Mammary epithelial cell (primary cell): ENCODE measurements at regions not wholly inside any gene's neighbourhood (a gene's known extent, or its start where the extent isn't known, plus 50 kb on each side); places are given as distances from the start of the nearest gene placed in this dataset.
"Not testable (repeated sequence)": the region's sequence is repeated elsewhere in the genome, so short reads cannot be mapped to it uniquely, and the experiment has no call there.

Experiments used
- EZH2 ChIP-seq: IDR thresholded peaks from 2 replicates; pipeline ENCODE4 v1.6.1; 2012; ENCODE audit warnings: low read length, inconsistent platforms, borderline replicate concordance
- TF ChIP-seq, protein P1 (sequence below), 2 donors: IDR thresholded peaks in 1 of 2; conservative IDR thresholded peaks in 1 of 2; 2 replicates each; pipeline ENCODE4 v1.5.1; 2011 to 2012; ENCODE audit warnings: inconsistent platforms in 2 of 2, low read length in 2 of 2, mild to moderate bottlenecking in 2 of 2, control low read depth in 1 of 2, low read depth in 1 of 2; ENCODE audit not compliant: insufficient read depth in 1 of 2; ENCODE audit errors: extremely low read depth in 1 of 2

DNA sequence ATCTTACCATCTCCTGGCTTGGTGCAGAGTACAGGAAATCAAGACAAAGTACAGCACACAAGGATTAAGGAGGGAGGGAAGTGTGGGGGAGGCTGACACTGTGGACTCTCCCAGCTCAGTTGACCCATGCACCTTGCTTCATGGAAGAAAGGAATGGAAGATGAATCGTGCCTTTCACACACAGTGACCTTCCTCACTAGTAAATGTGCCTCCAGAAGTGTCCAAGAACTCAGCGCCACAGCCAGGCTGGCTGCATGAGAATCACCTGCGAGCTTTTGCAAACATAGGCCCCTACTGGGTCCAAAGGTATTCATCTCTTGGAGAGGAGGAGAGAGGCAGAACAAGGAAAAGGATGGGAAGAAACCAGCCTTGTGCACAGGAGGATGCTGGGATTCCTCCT is 65.5 kb downstream of the UNC93B1 start:
- TF ChIP-seq, protein P1, sequence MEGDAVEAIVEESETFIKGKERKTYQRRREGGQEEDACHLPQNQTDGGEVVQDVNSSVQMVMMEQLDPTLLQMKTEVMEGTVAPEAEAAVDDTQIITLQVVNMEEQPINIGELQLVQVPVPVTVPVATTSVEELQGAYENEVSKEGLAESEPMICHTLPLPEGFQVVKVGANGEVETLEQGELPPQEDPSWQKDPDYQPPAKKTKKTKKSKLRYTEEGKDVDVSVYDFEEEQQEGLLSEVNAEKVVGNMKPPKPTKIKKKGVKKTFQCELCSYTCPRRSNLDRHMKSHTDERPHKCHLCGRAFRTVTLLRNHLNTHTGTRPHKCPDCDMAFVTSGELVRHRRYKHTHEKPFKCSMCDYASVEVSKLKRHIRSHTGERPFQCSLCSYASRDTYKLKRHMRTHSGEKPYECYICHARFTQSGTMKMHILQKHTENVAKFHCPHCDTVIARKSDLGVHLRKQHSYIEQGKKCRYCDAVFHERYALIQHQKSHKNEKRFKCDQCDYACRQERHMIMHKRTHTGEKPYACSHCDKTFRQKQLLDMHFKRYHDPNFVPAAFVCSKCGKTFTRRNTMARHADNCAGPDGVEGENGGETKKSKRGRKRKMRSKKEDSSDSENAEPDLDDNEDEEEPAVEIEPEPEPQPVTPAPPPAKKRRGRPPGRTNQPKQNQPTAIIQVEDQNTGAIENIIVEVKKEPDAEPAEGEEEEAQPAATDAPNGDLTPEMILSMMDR (conservative IDR thresholded peaks at IDR 0.05 in 1 of 2, IDR thresholded peaks at IDR 0.05 in 1 of 2; ENCODE audit: extremely low read depth in 1 of 2, insufficient read depth in 1 of 2, low read depth in 1 of 2, low read length in 2 of 2): not testable (repeated sequence)
- TF ChIP-seq EZH2: not testable (repeated sequence)
